Stimulated activated naive CD4-positive, alpha-beta T cell treated with Interleukin-2 at 50 U/mL for 16 hours (primary cell): ENCODE measurements at regions not wholly inside any gene's neighbourhood (a gene's known extent, or its start where the extent isn't known, plus 50 kb on each side); places are given as distances from the start of the nearest gene placed in this dataset.
"Not testable (repeated sequence)": the region's sequence is repeated elsewhere in the genome, so short reads cannot be mapped to it uniquely, and the experiment has no call there.

Source experiments
- DNase-seq: peaks from one replicate; lab custom pipeline; 2025; lab: John Stamatoyannopoulos, UW

DNA sequence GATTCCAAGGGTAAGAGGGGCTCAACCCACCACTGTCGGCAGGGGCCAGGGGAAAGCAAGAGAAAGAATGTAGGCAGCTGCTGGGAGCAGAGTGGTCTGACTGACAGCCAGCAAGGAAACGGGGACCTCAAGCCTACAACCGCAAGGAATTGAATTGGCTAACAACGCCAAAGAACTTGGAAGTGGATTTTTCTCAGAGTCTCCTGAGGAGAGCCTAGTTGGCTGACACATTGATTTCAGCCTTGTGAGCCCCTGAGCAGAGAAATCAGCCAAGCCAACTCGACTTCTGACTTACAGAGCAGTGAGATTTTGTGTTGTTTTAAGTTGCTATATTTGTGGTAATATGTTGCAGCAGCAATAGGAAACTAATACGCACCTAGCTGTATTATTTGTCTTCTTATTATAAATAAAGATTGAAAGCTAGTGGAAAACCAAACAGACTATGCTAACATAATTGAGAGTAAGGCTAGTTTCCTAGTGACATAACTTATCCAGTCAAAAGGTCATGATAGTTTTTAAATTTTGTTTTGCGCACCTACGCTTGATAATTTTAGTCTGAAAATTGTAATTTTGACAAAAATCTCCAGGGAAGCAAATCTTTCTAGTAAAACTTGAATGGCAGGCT, 145.8 kb upstream of the HCCS start:
- no peak for DNase-seq

GRCh38 chrX:10966057-10966456, 145.1 kb upstream of the HCCS start:
- no peak for DNase-seq

GRCh38 chrX:10971176-10971575, 140.0 kb upstream of the HCCS start:
- no peak for DNase-seq

- DNase-seq, result no peak
Observed at GRCh38 chrX:10971759-10972158, 139.4 kb upstream of the HCCS start.

DNA sequence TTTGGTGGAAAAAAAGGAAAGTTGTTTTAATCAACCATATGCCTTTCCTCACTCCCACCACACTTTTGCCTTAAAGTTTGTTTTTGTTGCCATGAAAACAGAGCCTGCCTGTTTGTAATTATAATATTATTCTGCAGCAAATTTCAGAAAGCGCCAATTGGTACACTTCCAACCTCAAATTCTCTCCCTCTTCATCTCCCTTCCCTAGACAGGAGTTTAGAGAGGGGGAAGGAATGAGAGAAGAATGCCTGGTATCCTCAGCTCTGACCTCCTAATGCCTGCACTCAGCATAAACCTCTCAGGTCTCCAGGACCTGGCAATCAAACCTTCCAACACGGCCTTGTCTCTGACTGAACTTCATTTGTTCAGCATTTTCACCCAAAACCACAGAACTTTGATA, 138.4 kb upstream of the HCCS start:
- DNase-seq, result no peak

GRCh38 chrX:10974920-10975319, 136.2 kb upstream of the HCCS start:
- DNase-seq, result no peak

DNA sequence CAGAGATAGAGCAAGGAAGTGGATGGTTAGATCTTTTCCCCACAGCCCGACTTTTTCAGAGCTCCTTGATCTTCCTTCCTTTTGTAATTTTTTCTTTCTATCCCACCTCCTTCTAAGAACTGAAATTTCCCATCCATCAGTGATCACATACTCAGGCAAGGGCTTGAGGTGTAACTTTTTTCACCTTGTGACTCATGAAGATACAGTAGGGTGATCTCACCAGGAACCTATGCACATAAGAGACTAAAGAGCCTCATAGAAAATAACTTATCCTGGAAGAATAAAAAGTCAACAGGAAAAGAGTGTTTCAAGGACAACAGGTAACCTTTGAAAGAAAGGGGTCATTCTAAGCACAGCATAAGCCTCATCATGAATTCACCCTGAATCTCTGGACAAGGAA, 131.2 kb upstream of the HCCS start:
- DNase-seq, result no peak

DNA sequence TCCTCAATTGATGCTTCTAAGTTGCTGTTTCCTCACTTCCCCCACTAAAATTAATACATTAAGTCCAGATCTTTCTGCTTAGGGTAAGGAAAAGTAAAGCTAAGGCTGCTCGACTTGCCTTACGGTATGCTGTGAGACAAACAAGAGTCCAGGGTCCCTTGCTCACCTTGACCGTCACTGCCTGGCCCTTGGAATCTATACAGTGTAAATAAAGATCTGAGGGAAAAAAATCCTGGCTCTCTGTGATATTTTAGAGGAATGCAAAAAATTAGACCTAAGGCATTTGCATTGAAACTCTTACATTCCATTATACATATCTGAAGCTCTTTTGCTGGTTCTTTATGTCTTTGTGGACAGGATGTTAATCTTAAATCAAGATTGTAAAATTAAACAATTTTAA, 129.6 kb upstream of the HCCS start:
- DNase-seq, result no peak

DNA sequence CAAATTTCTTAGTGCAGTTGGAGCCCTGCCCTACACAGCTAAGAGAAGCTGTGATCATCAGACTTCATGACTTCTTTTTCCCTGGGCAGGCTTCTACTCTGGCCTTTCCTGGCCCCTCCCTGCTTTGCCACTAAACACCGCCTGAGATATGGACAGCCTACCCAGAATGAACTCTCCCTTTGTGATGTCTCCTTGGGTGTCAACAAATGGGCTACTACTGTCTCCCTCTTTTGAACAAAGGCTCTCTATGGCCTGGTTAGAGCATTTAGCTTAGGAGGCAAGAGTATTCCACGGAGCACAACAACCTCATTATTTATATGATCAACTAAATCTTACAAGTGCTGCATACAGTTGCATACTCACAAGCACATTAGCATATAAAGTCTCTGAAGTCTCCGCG, 127.6 kb upstream of the HCCS start:
- no peak for DNase-seq

DNA sequence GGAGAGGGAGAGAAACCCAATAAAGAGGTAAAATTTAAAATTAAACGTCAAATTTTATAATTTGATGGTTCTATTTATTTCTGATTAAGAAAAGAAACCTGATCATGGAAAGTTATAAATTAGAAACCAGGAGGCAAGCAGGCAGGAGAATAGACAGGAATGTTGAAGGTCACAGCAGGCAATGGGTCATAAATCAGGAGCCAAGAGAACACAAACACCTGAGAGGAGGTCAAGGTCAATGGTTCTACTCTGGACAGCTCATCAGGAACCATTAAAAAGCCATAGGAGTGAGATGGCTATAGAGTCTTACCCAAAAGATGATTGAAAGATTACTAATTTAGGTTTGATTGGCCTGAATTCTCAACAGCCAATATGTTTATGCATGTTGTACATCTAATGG, 126.9 kb upstream of the HCCS start:
- DNase-seq, result no peak

DNA sequence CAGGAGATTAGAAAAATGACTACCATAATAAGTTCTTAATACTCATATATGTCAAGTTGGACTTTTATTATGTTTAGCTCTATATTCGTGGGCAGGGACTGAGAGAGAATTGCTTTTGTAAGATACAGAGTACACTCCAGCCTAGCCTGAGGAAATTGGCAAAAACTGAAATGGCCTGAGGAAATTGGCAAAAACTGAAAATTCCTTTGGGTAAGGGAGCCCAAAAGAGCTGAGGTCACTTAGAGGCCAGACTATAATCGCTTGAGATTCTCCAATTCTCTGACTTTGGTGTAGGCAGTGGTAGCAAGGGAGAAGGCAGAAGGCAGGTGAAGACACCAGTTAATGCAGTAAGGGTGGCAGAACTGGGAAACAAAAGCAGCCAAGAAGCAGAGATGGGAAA, 124.5 kb upstream of the HCCS start:
- DNase-seq, result no peak

DNA sequence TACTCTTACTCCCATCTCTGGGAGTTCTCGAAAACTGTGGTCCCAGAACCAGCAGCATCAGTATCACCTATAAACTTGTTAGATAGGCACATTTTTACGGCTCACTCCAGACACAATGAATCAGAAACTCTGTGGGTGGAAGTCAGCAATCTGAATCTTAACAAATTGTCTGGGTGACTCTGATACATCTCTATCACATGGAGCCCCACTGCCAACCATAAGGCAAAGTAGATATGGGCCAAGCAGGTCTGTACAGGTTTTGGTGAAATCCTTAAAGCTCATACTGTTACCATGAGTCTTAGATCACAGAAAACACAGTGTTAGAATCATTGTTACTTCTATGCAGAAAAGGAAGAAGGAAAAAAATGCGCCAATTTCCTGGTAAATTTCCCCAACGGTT, 122.5 kb upstream of the HCCS start:
- DNase-seq, result no peak

DNA sequence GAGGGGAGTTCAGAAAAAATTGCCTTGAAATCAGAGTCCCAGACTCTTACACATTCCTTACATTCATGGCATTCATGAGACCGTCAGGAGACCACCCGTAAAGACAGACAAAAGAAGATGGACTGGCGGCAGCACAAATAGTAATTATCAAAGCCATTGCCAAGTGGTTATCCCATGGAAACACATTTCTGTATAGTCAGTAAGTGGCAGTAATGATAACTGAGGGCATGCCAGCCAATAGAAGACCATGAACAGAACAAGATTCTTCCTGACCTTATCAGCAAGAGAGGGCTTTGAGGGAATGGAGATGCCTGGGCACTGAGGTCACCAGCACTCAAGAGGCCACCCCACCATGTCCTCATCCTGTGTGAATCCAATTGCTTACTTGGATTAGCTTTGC, 121.7 kb upstream of the HCCS start:
- DNase-seq, result no peak

- DNase-seq, result no peak
Observed at GRCh38 chrX:10990418-10990817, 120.7 kb upstream of the HCCS start.

DNA sequence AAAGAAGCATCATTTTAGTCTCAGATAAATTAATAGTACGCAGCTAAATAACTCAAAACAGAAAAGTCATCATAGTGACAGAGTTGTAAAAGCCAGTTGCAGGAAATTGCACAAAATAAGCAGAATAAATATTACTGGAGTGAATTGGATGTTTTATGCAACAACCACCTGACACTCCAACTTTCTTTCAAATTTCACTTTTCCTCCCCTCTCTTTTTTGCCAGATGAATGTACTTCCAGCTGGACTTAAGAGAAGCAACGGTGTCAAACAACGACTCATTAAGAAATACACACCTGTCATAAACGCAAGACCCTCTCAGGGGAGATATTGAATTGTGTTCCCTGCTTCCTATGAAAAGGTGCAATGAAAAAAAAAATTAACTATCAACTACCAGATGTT, 120.2 kb upstream of the HCCS start:
- DNase-seq, result no peak

GRCh38 chrX:10992110-10992509, 119.0 kb upstream of the HCCS start:
- no peak for DNase-seq

GRCh38 chrX:11007076-11007475, 104.1 kb upstream of the HCCS start:
- not testable (repeated sequence) for DNase-seq

DNA sequence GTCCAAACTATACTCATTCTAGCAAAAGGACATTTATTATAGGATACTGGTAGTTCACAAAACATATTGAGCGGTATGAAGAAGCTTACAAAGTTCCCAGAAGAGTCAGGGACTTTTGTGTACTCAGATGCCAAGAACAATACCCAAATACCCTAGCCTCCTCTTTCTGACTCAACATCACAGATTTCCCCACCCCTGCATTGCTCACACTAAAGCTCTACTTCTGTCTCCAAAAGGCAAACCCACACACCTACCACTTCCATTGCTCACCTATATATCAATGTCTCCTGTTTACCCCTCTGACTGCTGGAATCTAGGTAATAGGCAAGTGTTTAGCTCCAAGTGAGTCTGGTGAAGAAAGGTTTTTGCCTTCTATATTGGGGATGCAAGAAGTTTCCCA, 100.7 kb upstream of the HCCS start:
- DNase-seq, result no peak

- no peak for DNase-seq
Observed at GRCh38 chrX:11016728-11017127, 94.4 kb upstream of the HCCS start.

GRCh38 chrX:11022588-11022987, 88.5 kb upstream of the HCCS start:
- DNase-seq, result not testable (repeated sequence)

- DNase-seq, result no peak
Observed at GRCh38 chrX:11039926-11040325, 71.2 kb upstream of the HCCS start.

DNA sequence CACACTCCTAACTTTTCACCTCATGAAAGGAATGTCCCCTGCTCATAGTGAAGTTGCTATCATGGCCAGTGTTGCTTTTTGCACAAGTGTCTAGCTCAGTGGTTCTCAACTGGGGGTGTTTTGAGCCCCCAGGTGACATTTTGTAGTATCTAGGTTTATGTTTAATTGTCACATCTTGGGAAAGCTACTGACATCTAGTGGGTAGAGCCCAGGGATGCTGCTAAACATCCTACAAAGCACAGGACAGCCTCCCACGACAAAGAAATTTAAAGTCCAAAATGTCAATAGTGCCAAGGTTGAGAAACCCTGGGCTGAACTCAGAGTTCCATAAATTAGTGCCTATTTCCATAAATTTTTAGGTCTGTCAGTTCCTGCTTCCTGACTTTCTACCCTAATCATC, 70.7 kb upstream of the HCCS start:
- DNase-seq, result no peak

DNA sequence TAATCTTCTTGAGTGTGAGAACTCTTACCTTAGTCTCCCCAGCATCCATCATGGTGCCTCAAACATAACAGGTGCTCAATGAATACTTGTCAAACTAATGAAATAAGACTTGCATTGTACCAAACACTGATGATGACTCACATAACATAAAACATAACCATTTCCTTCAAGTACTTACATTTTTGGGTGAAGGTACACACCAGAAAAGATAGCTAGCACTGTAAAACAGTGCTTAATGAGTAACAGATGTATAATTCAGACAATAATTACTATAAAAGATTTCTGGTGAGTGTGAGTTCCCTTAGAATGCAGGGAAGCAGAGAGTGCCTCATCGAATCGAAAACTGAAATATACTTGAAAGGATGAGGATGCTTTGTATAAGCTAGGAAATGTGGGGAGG, 70.1 kb upstream of the HCCS start:
- no peak for DNase-seq

GRCh38 chrX:11050013-11050412, 61.1 kb upstream of the HCCS start:
- DNase-seq, result no peak

DNA sequence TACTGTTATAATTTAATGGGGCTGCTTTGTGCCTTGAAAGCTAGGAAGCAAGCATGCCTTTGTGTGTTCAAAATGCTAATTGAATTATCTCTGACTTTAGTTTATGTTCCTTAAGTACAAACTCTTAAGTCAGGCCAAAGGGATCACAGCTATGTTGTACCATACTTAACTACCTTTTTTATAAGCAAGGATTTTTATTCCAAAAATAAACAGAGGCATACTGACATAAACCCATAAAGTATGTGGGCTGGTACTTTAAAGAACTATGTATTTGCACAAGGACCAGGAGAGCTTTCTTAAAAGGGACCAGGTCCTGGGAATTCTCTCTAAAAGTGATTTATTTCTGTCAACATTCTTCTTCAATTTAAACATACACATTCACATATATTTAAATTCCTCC, 57.8 kb upstream of the HCCS start:
- DNase-seq, result no peak
